HG02970 (cell line): ENCODE measurements at regions not wholly inside any gene's neighbourhood (a gene's known extent, or its start where the extent isn't known, plus 50 kb on each side); places are given as distances from the start of the nearest gene placed in this dataset.

ENCODE experiments used
- ATAC-seq: cut with Tn5 transposase; IDR thresholded peaks from one replicate; pipeline ENCODE4 v1.9.1; 2021; ENCODE audit warnings: mild to moderate bottlenecking, moderate library complexity, moderate number of reproducible peaks; ENCODE audit not compliant: unreplicated experiment, low FRiP score

GRCh38 chr5:68161156-68161555 is 54.4 kb upstream of the PIK3R1 start:
- no peak for ATAC-seq

- no peak for ATAC-seq
Measured at GRCh38 chr5:68159224-68159951, 56.2 kb upstream of the PIK3R1 start.

DNA sequence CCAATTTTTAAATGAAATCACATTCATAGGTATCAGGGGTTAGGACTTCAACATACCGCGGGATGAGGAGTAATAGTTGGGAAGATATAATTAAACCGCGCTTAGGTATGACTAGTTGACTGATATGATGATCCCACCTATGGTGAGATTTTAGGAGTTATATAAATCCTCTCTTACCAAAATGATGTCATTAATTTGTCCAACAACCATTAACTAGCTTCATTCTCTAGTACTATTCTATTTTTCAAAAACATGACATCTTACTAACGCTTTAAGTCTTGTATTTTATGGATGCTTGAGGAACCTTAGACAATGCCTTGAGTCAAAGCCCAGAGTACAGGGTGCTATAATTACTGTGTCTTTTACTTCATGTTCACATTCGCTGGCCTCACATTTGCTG is 59.6 kb upstream of the PIK3R1 start:
- no peak for ATAC-seq

- ATAC-seq: no peak
Measured at GRCh38 chr5:68154119-68154857, 61.3 kb upstream of the PIK3R1 start.

- no peak for ATAC-seq
Measured at GRCh38 chr5:68151812-68152211, 63.7 kb upstream of the PIK3R1 start.

DNA sequence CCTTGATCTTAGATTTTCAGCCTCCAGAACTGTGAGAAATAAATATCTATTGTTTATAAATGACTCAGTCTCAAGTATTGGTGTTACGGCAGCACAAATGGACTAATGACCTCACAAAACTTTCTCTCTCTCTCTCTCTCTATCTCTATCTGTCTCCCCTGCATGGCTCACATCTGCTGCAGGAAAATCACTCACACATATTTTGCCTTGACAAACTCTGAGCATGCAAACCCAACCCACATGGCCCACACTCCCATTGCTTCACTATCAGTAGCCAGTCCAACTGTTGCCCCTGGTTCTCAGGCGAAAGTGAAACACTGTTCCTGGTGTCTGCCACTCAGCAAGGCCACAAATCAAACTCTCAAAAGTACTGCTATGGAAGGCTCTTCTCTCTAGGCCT is 66.4 kb upstream of the PIK3R1 start:
- no peak for ATAC-seq

DNA sequence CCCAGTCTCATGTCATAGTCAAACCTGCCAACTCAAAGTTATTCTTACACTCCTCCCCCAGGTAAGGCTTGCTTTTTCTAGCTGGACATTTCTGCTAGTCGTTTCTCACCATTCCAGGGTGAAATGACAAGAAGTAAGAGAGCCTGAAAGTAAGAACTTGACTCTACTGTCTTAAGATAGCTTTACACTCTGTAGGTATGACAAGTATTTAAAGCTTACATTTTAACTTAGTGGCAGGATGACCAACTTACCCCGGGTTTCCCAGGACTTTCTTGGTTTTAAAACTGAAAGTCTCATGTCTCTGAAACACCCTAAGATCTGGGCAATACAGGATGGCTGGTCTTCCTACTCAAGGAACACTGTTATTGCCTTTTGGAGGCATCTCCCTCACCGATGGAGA is 67.5 kb upstream of the PIK3R1 start:
- ATAC-seq: peak; percentile 27

- ATAC-seq: peak; percentile 27
Measured at GRCh38 chr5:68147659-68148058, 67.9 kb upstream of the PIK3R1 start.

DNA sequence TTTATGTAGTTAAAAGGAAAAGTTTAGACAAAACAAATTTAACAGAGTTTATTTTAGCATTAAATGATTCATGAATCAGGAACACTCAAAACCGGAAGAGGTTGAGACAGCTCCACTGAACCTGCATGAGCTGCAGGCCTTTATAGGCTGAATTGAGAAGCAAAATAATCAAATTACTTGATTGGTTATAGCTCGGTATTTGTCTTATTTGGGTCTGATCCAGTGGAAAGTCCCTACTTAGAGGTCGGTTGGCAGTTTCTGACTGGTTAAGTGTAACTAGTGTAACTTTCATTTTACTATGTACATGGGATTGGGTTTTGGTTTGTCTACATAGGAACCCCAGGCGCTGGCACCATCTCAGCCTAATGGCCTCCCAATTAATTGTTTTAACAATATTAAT is 74.1 kb upstream of the PIK3R1 start:
- ATAC-seq: no peak

DNA sequence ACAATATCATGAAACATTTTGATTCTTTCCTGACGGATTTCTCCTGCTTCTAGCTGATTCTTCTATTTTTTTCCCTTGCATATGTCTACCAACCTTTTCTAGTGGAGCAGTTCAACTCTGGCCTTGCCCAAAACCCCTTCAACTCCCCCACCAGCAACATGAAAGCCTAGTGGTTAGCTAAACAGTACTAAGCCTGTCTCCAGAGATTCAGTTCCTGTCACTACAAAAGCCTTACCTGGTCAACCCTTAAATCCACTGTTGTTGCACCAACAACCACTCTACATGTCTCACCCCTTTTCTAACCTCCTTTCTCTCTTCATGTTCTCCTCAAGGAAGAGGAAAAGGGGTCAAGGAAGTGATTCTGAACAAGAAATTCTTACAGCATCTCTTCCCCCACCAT is 74.8 kb upstream of the PIK3R1 start:
- no peak for ATAC-seq

GRCh38 chr5:68139611-68140441 is 75.7 kb upstream of the PIK3R1 start:
- ATAC-seq: no peak

- no peak for ATAC-seq
Measured at GRCh38 chr5:68137511-68138140, 77.9 kb upstream of the PIK3R1 start.

- ATAC-seq: no peak
Measured at GRCh38 chr5:68134669-68135313, 80.8 kb upstream of the PIK3R1 start.

DNA sequence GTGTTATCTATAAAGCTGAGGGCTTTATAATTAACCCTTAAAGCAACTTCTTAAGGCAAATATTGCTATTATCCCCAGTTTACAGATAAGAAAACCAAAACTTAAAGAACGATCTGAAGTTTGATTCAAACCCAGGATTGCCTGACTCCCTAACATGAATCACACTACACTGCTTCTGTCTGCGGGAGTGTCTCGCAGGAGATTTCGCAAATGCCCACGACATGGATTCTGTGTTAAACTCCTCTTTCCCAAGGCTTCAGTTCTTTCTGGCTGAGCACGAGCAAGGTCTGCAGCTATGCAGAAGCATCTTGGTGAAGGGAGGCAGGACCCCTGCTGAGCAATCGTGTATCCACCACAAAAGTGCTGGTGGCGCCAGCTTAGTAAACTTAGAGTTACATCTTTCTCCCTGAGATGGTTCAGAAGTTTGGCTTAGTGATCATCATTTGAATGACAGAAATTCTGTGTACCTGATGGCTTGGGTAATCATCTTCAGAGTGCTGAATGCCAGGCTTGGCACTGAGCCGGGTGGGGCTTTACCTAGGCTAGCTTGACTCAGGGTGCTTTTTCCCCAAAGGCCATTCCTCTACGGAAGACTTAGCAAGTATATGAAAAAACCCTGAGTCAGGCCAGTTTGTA is 81.4 kb upstream of the PIK3R1 start:
- no peak for ATAC-seq

DNA sequence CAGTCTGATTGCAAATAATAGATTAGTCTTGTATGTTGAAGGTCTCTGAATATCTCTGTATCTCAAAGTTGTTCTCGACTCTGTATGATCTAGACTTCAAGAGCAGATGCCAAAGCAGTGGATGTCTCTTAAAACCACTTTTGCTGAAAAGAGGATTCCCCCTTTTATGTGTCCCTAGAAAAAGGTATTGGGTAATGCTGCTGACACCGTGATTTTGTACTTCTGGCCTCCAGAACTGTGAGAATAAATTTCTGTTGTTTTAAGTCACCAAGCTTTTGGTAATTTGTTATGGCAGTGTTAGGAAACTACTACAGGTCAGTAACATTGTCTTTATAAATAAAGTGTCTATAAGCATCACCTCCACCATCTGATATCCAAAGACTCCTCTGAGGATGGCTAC is 85.3 kb upstream of the PIK3R1 start:
- ATAC-seq: no peak

GRCh38 chr5:68129364-68129763 is 86.2 kb upstream of the PIK3R1 start:
- ATAC-seq: no peak

DNA sequence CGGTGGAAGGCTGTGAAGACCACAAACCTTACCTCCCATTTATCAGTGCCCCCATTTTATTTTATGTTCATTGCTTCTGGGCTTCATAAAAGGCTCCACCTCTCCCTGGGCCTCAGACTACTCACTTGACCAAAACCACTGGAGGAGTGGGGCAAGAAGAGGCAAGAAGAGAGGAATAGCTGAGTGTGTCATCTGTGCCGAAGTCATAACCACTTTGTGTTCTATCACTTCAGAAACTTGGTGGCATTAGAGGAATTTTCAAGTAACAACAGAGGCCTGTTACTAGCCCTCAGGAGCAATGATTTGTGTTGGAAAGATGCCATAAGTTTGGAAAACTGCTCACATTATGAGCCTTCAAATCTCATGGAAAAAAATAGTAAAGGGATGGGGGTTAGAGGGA is 88.7 kb upstream of the PIK3R1 start:
- no peak for ATAC-seq

GRCh38 chr5:68122439-68123328 is 92.9 kb upstream of the PIK3R1 start:
- no peak for ATAC-seq

GRCh38 chr5:68116868-68117411 is 98.6 kb upstream of the PIK3R1 start:
- ATAC-seq: no peak
